Mammary epithelial cell (primary cell): ENCODE measurements at regions not wholly inside any gene's neighbourhood (a gene's known extent, or its start where the extent isn't known, plus 50 kb on each side); places are given as distances from the start of the nearest gene placed in this dataset.

ENCODE experiments used
- CTCF ChIP-seq, 2 donors: IDR thresholded peaks in 1 of 2; conservative IDR thresholded peaks in 1 of 2; 2 replicates each; pipeline ENCODE4 v1.5.1; 2011 to 2012; ENCODE audit warnings: inconsistent platforms in 2 of 2, low read length in 2 of 2, mild to moderate bottlenecking in 2 of 2, control low read depth in 1 of 2, low read depth in 1 of 2; ENCODE audit not compliant: insufficient read depth in 1 of 2; ENCODE audit errors: extremely low read depth in 1 of 2
- EZH2 ChIP-seq: IDR thresholded peaks from 2 replicates; pipeline ENCODE4 v1.6.1; 2012; ENCODE audit warnings: low read length, inconsistent platforms, borderline replicate concordance

GRCh38 chr3:8077126-8077525 is 424.5 kb upstream of the LMCD1 start:
- TF ChIP-seq CTCF (conservative IDR thresholded peaks at IDR 0.05 in 1 of 2, IDR thresholded peaks at IDR 0.05 in 1 of 2; ENCODE audit: extremely low read depth in 1 of 2, insufficient read depth in 1 of 2, low read depth in 1 of 2, low read length in 2 of 2) (no peak), EZH2 (no peak)
